ENCODE measurements at regions not wholly inside any gene's neighbourhood (a gene's known extent, or its start where the extent isn't known, plus 50 kb on each side); places are given as distances from the start of the nearest gene placed in this dataset.
A peak's percentile ranks its signal among the peaks of the same experiment; 100 is the strongest.
"Not testable (repeated sequence)": the region's sequence is repeated elsewhere in the genome, so short reads cannot be mapped to it uniquely, and the experiment has no call there.

DNA sequence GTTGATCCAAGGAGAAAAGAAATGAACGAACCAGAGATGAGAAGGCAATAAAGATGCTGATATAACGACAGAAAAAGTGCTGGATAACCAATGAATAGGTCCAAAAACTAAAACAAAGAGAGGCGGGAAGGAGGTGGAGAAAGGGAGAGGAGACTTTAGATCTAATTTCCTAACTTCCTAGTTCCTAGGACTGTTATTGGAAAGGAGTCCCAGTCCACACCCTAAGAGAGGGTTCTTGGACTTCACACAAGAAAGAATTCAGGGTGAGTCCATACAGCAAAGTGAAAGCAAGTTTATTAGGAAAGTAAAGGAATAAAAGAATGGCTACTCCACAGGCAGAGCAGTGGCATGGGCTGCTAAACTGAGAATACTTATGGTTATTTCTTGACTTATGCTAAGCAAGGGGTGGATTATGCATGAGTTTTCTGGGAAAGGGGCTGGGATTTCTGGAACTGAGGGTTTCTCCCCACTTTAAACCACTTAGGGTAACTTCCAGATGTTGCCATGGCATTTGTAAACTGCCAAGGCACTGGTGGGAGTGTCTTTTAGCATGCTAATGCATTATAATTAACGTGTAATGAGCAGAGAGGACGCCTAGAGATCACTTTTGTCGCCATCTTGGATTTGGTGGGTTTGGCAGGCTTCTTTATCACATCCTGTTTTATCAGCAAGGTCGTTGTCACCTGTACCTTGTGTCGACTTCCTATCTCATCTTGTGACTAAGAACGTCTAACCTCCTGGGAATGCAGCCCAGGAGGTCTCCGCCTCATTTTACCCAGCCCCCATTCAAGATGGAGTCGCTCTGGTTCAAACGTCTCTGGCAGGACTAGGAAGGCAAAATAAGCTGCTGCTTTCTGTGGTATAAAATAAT is 60.9 kb upstream of the RBM24 start:
- Histone ChIP-seq H3K36me3 (no peaks in the 10 kb centered on the region), H3K4me1 (peaks cover 0 to 5% (median 0%) of the 10 kb centered on the region in 4 donors), H3K4me3 (no peak overlapping the region), H3K9me3 (no peaks in the 10 kb centered on the region), H3K27me3 (no peaks in the 10 kb centered on the region), H3K27ac (no peak overlapping the region)
- 61 to 68% (median 66%) methylated on average over 12 of the region's 12 CpGs for WGBS, 5 donors
- no peak for DNase-seq
- no peak for TF ChIP-seq POLR2AphosphoS5 (IDR thresholded peaks at IDR 0.05)
- intact Hi-C loops (cut with DNase I; ENCODE audit: low total_unique reads): no loop called here

DNA sequence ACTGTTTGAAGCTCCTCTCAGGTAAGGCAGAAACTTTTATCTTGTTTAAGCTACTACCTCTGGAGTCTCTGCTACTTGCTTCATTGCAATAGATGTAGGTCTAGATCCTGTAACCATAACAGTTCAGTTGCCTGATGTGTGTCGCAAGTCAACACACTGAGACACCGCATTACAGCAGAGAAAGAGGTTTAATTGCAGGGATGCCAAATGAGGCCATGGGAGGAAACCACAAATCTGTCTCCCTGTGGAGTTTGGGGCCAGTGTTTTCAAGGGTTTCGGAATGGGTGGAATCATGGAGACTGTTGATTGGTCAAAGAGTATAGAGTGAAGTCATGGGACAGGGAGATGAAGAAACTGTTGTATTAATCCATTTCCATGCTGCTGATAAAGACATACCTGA is 57.1 kb upstream of the RBM24 start:
- intact Hi-C loops (cut with DNase I; ENCODE audit: low total_unique reads): no loop called here
- Histone ChIP-seq H3K9me3 (no peaks in the 10 kb centered on the region), H3K4me3 (no peak overlapping the region), H3K4me1 (peaks cover 0 to under 1% (median 0%) of the 10 kb centered on the region in 4 donors), H3K36me3 (no peaks in the 10 kb centered on the region), H3K27ac (no peak overlapping the region), H3K27me3 (no peaks in the 10 kb centered on the region)
- no peak for DNase-seq
- WGBS, 5 donors: 91 to 97% (median 95%) methylated on average over 3 of the region's 3 CpGs
- TF ChIP-seq EP300 (IDR thresholded peaks at IDR 0.05): no peak
- TF ChIP-seq POLR2AphosphoS5 (IDR thresholded peaks at IDR 0.05): no peak

DNA sequence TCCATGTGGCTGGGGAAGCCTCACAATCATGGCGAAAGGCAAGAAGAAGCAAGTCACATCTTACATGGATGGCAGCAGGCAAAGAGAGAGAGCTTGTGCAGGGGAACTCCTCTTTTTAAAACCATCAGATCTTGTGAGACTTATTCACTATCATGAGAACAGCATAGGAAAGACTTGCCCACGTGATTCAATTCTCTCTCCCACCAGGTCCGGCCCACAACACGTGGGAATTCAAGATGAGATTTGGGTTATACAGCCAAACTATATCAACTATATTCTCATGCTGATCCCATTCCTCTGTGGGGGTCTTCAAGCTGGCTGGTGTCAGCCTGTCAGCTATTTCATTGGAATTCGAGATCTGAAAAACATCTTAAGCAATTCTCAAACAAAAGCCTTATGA is 56.7 kb upstream of the RBM24 start:
- WGBS, 5 donors: 80 to 88% (median 83%) methylated on average over 5 of the region's 5 CpGs
- H3K4me3 ChIP-seq; H3K27ac ChIP-seq; H3K27me3 ChIP-seq; H3K36me3 ChIP-seq; intact Hi-C loops (cut with DNase I; ENCODE audit: low total_unique reads); DNase-seq; H3K4me1 ChIP-seq; H3K9me3 ChIP-seq: not testable (repeated sequence)

DNA sequence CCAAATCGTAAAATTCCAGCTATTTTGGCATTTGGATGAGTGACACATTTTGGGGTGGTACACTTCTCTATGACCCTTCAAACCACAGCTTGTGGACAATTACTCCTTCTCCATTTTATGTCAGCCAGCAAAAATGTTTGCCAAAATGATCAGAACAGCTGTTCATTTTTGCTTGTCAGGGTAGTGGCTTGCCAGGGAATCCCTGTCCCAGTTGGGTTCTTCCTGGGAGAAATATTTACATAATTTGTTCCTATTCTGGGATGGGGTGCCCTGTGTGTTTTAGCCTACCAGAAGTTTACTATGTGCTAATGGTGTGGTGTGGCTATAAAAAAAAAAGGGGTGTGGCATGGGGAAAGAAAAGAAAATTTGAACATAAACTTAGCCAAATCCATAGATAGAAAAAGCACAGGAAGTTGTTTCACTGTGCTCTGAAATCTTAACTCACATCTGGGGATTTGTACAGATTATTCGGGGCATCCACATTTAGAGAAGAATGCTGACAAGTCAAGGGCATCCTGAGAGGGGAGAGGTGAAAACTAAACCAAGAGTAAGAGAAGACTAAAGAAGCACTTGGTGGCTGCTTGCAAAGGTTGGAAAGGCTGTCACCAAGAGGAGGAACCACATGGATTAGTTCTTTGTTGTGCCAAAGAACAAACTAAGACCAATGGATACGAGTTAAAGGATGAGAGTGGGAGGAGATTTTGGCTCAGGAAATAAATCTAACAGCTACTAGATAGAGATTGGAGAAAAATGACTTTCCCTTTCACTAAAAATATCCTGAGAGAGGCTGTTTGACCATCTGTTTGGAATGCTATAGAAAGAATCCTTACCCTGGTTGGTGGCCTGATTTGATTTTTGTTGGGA is 55.2 kb upstream of the RBM24 start:
- Histone ChIP-seq H3K4me1 (no peaks in the 10 kb centered on the region), H3K4me3 (no peak overlapping the region), H3K27me3 (no peaks in the 10 kb centered on the region), H3K27ac (no peak overlapping the region), H3K9me3 (no peaks in the 10 kb centered on the region), H3K36me3 (no peaks in the 10 kb centered on the region)
- 58 to 66% (median 60%) methylated on average over 3 of the region's 3 CpGs for WGBS, 5 donors
- no peak for TF ChIP-seq EP300 (IDR thresholded peaks at IDR 0.05)
- TF ChIP-seq, protein P1, sequence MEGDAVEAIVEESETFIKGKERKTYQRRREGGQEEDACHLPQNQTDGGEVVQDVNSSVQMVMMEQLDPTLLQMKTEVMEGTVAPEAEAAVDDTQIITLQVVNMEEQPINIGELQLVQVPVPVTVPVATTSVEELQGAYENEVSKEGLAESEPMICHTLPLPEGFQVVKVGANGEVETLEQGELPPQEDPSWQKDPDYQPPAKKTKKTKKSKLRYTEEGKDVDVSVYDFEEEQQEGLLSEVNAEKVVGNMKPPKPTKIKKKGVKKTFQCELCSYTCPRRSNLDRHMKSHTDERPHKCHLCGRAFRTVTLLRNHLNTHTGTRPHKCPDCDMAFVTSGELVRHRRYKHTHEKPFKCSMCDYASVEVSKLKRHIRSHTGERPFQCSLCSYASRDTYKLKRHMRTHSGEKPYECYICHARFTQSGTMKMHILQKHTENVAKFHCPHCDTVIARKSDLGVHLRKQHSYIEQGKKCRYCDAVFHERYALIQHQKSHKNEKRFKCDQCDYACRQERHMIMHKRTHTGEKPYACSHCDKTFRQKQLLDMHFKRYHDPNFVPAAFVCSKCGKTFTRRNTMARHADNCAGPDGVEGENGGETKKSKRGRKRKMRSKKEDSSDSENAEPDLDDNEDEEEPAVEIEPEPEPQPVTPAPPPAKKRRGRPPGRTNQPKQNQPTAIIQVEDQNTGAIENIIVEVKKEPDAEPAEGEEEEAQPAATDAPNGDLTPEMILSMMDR (IDR thresholded peaks at IDR 0.05): no peak
- no peak for TF ChIP-seq POLR2A (IDR thresholded peaks at IDR 0.05)
- TF ChIP-seq POLR2AphosphoS5 (IDR thresholded peaks at IDR 0.05): no peak
- intact Hi-C loops (cut with DNase I; ENCODE audit: low total_unique reads): no loop called here
- DNase-seq: peak in 1 of 2 donors; percentile 11

DNA sequence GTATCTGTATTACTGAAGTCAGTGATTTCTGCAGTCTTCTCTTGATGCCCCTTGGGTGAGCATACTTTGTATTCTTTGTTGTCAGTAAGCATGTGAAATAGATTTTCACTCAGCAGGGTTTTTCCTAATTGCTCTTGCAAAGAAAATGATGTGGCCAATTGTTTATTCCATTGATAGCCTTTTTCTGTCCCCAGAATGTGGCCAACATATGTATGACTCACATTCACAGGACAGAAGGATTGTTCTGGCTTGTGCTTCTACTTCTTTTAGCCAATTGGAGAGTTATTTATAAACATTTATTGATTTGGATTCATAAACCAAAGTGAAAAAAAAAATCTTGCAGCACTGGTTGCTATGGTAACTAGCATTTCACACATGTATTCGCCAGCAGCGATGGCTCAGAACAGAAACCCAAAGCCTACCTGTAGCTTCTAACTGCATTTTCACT is 54.4 kb upstream of the RBM24 start:
- WGBS, 5 donors: 51 to 75% (median 65%) methylated on average over 2 of the region's 2 CpGs
- Histone ChIP-seq H3K4me3 (no peak overlapping the region), H3K27ac (no peak overlapping the region), H3K36me3 (no peaks in the 10 kb centered on the region), H3K27me3 (no peaks in the 10 kb centered on the region), H3K9me3 (no peaks in the 10 kb centered on the region), H3K4me1 (no peaks in the 10 kb centered on the region)
- TF ChIP-seq EP300 (IDR thresholded peaks at IDR 0.05) (no peak), POLR2A (IDR thresholded peaks at IDR 0.05) (no peak), POLR2AphosphoS5 (IDR thresholded peaks at IDR 0.05) (no peak)
- TF ChIP-seq, protein P1 (IDR thresholded peaks at IDR 0.05): no peak
- no peak for DNase-seq
- intact Hi-C loops (cut with DNase I; ENCODE audit: low total_unique reads): no loop called here
